IPS-11a (cell line): ENCODE measurements at regions not wholly inside any gene's neighbourhood (a gene's known extent, or its start where the extent isn't known, plus 50 kb on each side); places are given as distances from the start of the nearest gene placed in this dataset.
"Not testable (repeated sequence)": the region's sequence is repeated elsewhere in the genome, so short reads cannot be mapped to it uniquely, and the experiment has no call there.

Source experiments
- H3K4me3 ChIP-seq: one replicate; pipeline ENCODE4 v1.5.1; 2013; ENCODE audit warnings: low read depth, low read length, control low read depth

DNA sequence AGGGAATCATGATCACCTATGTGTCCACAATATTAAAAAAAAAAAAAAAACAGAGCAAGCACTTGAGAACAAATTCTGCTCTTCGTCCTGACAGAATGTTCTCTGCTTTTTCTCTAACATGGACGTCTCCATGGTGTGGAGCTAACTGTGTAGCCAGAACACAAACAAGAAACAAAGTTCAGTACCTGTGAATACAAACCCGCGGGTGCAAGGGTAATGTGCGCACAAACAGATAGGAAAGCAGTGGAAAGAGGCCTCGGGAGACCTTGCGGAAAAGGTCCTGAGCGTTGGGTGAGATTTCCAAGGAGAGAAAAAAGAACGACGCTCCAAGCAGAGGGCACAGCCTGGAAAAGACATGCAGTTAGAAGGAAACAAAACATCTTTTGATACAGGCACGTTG is 92.0 kb upstream of the TBL1X start:
- H3K4me3 ChIP-seq: no peak overlapping the region

DNA sequence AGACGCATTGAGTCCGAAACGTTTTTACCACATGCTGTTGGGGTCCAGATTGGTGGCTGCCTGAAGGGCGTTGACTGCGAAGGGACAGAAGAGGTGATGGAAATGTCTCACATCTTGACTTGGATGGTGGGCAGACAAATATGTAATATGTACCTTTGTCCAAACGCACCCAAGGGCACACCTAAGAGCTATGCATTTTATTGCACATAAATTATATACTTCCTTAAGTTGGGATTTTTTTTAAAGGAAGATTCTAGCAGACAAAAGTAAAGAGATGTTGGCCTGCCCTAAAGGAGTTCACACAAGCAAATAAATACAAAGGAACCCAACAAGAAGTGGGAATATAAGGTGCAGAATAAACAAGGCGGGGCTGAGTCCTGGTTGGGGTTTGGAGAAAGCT is 91.1 kb upstream of the TBL1X start:
- H3K4me3 ChIP-seq: no peak overlapping the region

DNA sequence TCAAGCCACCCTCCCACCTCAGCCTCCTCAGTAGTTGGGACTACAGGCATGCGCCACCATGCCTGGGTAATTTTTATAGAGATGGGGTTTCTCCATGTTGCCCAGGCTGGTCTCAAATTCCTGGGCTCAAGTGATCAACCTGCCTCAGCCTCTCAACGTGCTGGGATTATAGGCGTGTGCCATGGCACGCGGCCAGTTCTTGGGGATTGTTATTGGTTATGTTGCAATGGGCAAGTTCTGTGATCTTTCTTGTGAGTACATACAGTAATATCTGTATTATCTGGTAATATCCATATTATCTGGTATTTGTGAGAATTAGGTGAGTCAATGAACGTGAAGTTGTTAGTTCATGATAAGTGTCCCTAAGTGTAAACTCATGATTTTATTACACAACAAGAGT is 90.3 kb upstream of the TBL1X start:
- no peak overlapping the region for H3K4me3 ChIP-seq

DNA sequence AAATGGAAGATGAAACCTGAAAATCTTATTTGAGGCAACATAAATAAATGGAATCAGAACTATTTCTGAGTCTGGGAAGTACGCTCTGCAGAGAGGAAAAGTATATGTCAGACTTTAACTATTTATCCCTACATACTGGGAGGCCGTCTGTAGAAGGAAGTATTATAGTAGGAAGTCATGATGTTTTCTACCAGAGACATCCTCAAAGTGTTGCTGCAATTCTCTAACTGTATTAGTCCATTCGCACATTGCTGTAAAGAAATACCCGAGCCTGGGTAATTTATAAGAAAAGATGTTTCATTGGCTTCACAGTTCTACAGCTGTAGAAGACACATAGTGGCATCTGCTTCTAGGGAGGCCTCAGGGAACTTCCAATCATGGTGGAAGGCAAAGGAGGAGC is 88.7 kb upstream of the TBL1X start:
- no peak overlapping the region for H3K4me3 ChIP-seq

DNA sequence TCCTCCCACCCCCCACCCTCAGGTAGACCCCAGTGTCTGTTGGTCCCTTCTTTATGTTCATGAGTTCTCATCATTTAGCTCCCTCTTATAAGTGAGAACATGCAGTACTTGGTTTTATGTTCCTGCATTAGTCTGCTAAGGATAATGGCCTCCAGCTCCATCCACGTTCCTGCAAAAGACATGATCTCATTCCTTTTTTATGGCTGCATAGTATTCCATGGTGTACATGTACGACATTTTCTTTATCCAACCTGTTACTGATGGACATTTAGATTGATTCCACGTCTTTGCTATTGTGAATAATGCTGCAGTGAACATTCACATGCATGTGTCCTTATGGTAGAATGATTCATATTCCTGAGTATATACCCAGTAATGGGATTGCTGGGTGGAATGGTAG is 87.6 kb upstream of the TBL1X start:
- not testable (repeated sequence) for H3K4me3 ChIP-seq

DNA sequence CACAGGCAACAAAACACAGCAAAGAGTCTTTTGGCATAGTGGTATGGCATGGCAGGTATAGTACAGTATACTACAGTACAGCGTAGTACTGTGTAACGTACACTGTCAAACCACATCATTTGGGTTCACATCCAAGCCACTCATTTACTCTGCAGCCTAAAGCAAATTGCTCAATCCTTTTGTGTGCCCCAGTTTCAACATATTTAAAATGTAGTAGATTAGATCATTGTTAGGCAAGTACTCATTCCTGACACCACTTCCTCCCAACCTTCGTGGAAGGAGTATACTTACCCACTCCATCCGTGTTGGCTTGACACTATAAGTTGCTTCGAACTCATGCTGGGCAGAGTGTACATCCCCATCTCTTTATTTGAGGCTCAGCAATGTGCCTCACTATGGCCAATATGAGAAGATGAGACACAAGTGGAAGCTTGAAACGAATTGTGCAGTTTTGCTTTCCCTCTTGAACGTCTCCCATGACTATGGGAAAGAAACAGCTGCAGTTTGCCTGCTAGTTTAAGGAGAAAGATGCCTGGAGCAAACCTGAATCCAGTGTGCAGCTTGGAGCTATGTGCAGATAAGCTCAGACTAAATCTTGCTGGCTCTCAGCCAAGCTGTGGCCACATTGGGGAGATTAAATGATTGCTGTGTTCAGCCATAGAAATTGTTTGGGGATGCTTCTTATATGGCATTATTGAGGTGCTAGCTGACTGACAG is 85.7 kb upstream of the TBL1X start:
- no peak overlapping the region for H3K4me3 ChIP-seq

GRCh38 chrX:9379697-9380551 is 84.9 kb upstream of the TBL1X start:
- H3K4me3 ChIP-seq: no peak overlapping the region

DNA sequence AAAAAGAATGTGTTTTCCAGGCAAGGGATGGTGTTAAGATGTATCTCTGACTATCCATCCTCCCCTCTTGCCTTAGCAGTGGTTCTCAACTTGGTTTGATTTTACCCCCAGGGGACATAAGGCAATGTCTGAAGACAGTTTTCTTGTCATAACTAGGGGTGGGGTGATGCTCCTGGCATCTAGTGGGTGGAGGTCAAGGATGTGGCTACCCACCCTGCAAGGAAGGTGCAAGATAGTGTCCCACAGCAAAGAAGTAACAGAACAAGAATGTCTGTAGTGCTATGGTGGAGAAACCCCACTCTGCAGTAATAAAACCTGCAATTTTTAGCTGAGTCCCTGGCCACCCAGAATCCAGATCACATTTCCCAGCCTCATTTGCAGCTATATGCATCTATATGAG is 81.2 kb upstream of the TBL1X start:
- no peak overlapping the region for H3K4me3 ChIP-seq

DNA sequence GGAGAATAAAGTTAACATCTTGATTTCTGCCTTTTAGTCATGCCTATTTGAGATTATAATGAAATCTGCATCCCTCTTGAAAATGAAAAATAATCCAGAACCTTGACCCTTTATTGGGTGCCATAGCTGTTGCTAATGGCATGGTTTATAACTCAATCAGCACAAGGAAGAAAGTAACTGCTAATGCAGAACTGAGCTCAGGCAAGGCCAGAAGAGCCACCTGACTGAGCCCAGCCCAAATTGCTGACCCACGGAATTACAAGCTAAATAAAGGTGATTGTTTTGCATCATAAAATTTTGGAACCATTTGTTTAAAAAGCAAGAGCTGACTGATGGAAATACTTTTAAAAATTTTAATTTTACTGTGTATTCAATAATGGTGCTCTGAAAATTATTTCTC is 76.4 kb upstream of the TBL1X start:
- H3K4me3 ChIP-seq: no peak overlapping the region

GRCh38 chrX:9390121-9390520 is 74.7 kb upstream of the TBL1X start:
- no peak overlapping the region for H3K4me3 ChIP-seq

- no peak overlapping the region for H3K4me3 ChIP-seq
Observed at GRCh38 chrX:9390693-9391368, 74.0 kb upstream of the TBL1X start.

DNA sequence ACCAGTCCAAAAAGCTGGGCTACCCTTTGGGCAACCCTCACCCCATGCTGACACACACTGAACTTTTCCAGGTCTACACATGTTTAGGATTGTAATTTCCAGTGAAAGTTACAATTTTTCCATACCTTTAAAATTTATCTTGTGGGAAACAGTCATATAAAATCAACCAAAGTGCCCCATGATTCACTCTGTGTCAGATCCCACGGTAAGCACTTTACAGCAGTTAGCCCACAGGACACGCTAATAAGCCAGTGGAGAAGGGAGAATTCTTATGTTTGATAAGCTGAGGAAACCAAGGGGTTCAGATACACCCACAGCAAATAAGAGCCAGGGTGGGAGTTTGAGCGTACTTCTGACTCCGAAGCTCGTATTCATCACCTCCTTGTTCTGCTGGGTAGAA is 72.4 kb upstream of the TBL1X start:
- H3K4me3 ChIP-seq: no peak overlapping the region

DNA sequence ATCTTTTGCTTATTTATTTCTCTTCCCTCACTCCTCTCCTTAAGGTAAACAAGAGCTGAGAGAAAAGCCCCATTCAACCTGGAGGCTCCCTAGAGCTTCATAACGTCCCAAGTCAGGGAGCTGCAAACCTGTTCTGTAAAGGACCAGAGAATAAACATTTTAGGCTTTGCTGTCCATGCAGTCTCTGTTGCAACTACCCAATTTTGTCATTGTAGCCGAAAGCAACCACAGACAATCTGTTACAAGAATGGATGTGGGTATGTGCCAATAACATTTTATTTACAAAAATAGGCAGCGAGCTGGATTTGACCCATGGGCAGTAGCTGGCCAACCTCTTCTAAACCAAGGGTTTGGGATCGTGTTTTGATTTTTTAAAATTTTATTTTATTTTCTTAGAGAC is 71.3 kb upstream of the TBL1X start:
- H3K4me3 ChIP-seq: no peak overlapping the region

DNA sequence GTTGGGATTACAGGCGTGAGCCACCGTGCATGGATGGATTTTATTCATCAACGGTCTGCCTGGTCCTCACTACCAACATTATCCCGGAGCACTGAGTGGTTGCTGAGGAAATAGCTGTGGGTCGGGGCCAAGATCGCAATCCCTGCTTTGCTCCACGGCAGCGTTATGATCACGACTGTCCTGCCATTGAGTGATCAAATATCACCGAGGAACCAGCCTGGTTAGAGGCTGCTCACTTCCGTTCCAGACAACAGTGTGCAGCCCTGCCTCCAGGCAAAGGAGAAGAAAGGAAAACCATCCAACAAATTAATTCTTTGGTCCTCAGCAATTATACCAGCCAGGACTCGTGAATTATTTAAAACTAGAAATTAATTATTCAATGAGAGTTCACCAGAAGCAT is 70.6 kb upstream of the TBL1X start:
- H3K4me3 ChIP-seq: no peak overlapping the region

GRCh38 chrX:9396930-9397329 is 67.9 kb upstream of the TBL1X start:
- H3K4me3 ChIP-seq: no peak overlapping the region

DNA sequence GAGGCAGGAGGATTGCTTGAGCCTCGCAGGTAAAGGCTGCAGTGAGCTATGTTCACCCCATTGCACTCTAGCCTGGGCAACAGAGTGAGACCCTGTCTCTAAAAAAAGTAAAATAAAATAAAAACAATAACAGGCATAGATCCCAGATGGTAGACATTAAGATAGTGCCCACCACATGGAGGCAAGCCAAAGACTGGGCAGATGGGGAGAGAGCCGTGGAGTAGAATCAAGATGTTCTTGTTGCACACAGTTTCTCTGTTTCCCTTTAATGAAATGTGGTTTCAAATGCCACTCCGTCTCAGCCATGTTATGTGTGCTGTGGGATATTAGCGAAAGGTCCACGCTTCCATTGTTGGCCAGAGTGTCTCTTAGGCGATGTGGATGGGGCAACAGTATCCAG is 63.8 kb upstream of the TBL1X start:
- no peak overlapping the region for H3K4me3 ChIP-seq

DNA sequence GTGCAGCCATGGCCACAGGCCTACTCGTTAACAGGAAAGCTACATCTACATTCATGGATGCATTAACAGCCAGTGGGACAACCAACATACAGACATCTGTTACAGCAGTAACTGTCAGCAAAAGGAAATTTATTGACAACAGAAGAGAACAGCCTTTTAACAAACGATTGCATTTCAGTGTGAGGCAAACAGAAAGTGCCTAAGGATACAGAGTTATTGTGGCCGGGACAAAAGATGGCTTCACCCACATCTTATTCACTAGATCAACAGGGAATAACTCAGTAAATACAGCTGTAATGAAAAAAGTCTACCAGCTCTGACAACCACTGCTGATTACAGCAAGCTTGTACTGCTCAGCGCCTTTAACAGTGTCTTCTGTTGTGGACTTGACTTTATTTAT is 61.5 kb upstream of the TBL1X start:
- no peak overlapping the region for H3K4me3 ChIP-seq

- H3K4me3 ChIP-seq: not testable (repeated sequence)
Observed at GRCh38 chrX:9405635-9406034, 59.2 kb upstream of the TBL1X start.

DNA sequence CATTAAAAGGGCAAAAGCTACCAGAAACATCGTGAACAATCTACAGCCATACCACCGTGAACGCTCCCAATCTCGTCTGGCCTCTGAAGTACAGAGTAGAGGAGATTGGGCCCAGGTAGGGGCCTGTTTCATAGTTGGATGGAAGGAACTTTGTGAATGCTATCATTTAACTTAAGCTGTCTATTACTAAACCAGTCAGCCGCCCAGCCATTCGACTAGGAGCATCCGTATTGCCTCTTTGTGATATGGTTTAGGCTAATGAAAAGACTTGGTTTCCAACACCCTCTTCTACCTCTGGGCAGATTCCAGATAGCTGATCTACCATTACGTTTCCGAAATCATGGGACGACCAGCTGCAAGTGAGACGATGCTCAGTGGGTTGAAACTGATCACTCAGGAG is 54.0 kb upstream of the TBL1X start:
- not testable (repeated sequence) for H3K4me3 ChIP-seq

DNA sequence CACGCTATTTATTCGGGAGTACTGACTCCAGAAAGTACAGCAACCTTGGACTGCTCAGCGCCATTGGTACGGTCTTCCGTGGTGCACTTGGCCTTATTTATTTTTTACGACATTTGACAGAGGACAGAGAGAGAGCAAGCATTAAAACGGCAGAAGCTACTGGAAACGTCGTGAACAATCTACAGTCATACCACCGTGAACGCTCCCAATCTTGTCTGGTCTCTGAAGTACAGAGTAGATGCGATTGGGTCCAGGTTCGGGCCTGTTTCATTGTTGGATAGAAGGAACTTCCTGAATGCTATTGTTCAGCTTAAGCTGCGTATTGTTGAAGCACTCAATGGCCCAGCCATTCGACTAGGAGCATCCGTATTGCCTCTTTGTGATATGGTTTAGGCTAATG is 53.2 kb upstream of the TBL1X start:
- not testable (repeated sequence) for H3K4me3 ChIP-seq

GRCh38 chrX:9414416-9414815 is 50.4 kb upstream of the TBL1X start:
- no peak overlapping the region for H3K4me3 ChIP-seq
